GM12864 (cell line): ENCODE measurements at regions not wholly inside any gene's neighbourhood (a gene's known extent, or its start where the extent isn't known, plus 50 kb on each side); places are given as distances from the start of the nearest gene placed in this dataset.

ENCODE experiments used
- DNase-seq: peaks from one replicate; pipeline ENCODE4 v3.0.0-alpha.2; 2011; ENCODE audit warnings: low read depth
- H3K4me3 ChIP-seq: 2 replicates; pipeline ENCODE4 v1.5.1; 2011; ENCODE audit warnings: mild to moderate bottlenecking, low read depth, low read length, control low read depth
- TF ChIP-seq, protein P1 (sequence below): IDR thresholded peaks from 2 replicates; pipeline ENCODE4 v1.5.1; 2011; ENCODE audit warnings: low read depth, mild to moderate bottlenecking, moderate library complexity, low read length, control low read depth, inconsistent platforms; ENCODE audit errors: missing control alignments

GRCh38 chr16:6031102-6031501, 933.5 kb upstream of the EEF2KMT start:
- TF ChIP-seq, protein P1, sequence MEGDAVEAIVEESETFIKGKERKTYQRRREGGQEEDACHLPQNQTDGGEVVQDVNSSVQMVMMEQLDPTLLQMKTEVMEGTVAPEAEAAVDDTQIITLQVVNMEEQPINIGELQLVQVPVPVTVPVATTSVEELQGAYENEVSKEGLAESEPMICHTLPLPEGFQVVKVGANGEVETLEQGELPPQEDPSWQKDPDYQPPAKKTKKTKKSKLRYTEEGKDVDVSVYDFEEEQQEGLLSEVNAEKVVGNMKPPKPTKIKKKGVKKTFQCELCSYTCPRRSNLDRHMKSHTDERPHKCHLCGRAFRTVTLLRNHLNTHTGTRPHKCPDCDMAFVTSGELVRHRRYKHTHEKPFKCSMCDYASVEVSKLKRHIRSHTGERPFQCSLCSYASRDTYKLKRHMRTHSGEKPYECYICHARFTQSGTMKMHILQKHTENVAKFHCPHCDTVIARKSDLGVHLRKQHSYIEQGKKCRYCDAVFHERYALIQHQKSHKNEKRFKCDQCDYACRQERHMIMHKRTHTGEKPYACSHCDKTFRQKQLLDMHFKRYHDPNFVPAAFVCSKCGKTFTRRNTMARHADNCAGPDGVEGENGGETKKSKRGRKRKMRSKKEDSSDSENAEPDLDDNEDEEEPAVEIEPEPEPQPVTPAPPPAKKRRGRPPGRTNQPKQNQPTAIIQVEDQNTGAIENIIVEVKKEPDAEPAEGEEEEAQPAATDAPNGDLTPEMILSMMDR: no peak
- no peak overlapping the region for H3K4me3 ChIP-seq
- no peak for DNase-seq

DNA sequence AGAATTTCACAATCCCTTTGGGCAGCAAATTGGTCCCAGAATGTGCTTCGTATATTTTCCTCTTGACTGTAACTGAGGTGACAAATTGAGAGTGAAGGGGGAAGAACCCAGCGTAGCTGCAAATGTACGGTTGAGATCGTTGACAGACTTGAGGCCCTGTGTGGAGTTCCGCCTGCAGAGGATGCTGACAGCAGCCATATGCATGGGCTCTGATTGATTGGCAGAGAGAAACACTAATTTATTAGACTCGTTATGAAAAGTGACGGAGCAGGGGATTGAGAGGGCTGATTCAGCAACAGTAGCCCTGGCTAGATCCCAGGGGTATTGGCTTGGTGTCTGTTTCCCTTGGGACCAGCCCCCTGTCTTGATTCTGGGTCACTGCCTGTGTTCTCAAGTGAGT, 930.1 kb upstream of the EEF2KMT start:
- TF ChIP-seq, protein P1: no peak
- no peak overlapping the region for H3K4me3 ChIP-seq
- DNase-seq: no peak

DNA sequence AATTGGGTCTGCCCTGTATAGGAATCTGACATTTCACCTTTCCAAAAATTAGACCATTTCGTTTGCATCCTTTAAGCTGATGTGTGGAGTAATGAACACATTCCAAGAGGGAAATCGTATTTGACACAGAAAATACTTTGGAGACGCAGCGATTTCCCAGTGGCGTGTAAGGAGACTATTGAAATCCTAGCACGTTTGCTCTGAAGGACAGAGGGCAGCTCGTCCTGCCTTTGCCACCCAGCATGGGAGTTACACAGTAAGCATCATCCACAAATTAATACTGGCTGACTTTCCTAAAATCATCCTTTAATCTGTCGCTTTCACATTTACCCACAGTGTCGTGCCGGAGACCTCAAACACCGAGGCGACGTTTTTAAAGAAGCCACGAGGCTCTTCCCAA, 925.9 kb upstream of the EEF2KMT start:
- TF ChIP-seq, protein P1: no peak
- H3K4me3 ChIP-seq: no peak overlapping the region
- DNase-seq: no peak

DNA sequence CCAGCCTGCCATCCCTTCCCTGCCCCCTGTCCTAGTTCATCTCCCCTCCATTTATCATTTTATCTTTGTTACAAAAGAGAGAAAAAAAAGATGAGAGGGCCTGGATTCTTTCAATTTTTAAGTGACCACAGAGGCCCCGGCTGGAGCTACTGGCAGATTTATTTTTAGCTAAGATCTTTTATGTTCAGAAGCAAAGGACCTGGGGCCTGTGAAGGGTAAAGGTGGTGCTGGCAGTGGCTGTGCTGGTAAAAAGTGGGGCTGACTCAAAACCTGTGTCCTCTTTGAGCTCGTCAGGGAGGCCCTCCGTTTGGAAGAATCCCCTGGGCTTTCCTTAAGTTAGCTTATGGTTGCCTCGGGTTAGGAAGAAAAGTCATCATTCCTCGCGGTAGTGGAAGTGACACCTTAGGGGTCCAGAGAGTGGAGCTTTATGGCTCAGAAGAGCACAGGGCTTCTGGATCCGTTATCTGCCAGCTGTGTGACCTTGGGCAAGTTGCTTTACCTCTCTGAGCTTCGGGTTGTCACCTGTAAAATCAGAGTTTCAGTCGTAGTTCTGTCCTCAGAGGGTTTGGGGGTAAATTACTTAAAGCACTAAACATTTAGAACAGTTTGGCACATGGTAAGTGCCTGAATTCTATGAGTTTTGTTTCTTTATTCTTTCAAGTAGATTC, 923.8 kb upstream of the EEF2KMT start:
- TF ChIP-seq, protein P1: no peak
- H3K4me3 ChIP-seq: no peak overlapping the region
- no peak for DNase-seq

DNA sequence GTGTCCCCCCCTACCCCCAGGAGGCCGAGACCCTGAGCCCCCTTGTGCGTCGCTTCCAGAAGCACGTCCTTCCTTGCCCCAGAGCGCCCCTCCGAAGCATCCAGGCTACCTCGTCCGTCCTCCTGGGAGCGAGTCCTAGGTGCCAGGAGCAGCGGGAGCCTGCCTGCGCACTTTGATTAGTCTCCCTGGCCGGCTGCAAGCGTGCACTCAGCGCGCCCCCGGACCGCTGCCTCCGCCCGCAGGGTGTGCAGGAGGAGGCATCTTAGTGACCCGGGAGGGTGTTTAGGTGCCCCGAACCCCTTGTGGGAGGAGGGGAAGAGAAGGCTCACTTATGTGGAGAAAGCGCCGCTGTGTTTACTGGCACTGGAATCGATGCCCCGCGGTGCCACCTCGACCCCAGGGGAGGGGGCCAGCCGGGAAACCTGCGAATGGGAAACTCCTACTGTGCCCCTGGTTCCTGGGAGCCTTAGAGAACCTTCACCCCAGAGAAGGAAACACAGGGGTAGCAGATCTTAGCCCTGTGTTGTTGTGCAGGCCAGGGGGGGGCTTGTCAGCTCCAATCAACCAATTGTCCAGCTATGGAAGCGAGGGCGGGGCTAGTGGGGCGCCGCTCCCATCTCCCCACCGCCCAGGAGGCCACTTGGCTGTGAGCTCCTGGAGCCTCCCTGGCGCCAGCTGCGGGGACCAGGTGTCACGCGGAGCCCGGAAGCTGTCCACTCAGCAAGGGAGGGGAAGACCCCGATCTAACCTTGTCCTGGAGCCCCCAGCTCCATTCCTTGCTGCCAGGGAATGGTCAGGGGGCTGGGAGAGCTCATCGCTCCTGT, 922.8 kb upstream of the EEF2KMT start:
- TF ChIP-seq, protein P1: no peak
- no peak for DNase-seq
- H3K4me3 ChIP-seq: no peak overlapping the region

GRCh38 chr16:6019490-6019991, 921.9 kb upstream of the EEF2KMT start:
- no peak for DNase-seq
- TF ChIP-seq, protein P1: no peak
- H3K4me3 ChIP-seq: no peak overlapping the region
